OCI-LY7 (cell line): ENCODE measurements at regions not wholly inside any gene's neighbourhood (a gene's known extent, or its start where the extent isn't known, plus 50 kb on each side); places are given as distances from the start of the nearest gene placed in this dataset.

ENCODE experiments used
- CTCF ChIP-seq: fragments of 200-600 bp; sonication (generic); conservative IDR thresholded peaks from 2 replicates; pipeline ENCODE4 v1.5.1; 2014; ENCODE audit warnings: mild to moderate bottlenecking, antibody characterized with exemption, low read length, moderate library complexity, mixed read lengths
- EZH2phosphoT487 ChIP-seq: fragments of 200-600 bp; sonication (generic); IDR thresholded peaks from 2 replicates; pipeline ENCODE4 v1.6.1; 2018; ENCODE audit warnings: low read depth, borderline replicate concordance, mild to moderate bottlenecking, mixed run types, antibody characterized with exemption, low read length, moderate library complexity, mixed read lengths

- TF ChIP-seq CTCF (no peak), EZH2phosphoT487 (no peak)
These were observed 329.4 kb upstream of the SLC35B3 start for GRCh38 chr6:8764733-8765132.
